Stomach (tissue), 4 donors: ENCODE measurements at regions not wholly inside any gene's neighbourhood (a gene's known extent, or its start where the extent isn't known, plus 50 kb on each side); places are given as distances from the start of the nearest gene placed in this dataset.

Experiments
- EP300 ChIP-seq: sonication (generic); formaldehyde crosslinking; IDR thresholded peaks from one replicate; pipeline ENCODE4 v1.6.1; 2017; ENCODE audit warnings: antibody characterized with exemption
- POLR2A ChIP-seq, 4 donors: fragments of 450-650 bp; IDR thresholded peaks; one replicate each; pipeline ENCODE4 v1.6.1; 2016; ENCODE audit warnings: antibody characterized with exemption in 4 of 4, control low read depth in 2 of 4, mild to moderate bottlenecking in 1 of 4, moderate library complexity in 1 of 4
- POLR2AphosphoS5 ChIP-seq, 3 donors: sonication (generic); formaldehyde crosslinking; IDR thresholded peaks; one replicate each; pipeline ENCODE4 v1.6.1; 2016; ENCODE audit warnings: antibody characterized with exemption in 3 of 3
- TF ChIP-seq, protein P1 (sequence below), 7 experiments: fragments of 450-650 bp in 4 of 7; fragments of 200-600 bp in 3 of 7; sonication (generic) in 3 of 7; IDR thresholded peaks; one replicate each; pipeline ENCODE4 v1.5.1; 2016 to 2019; ENCODE audit warnings: antibody characterized with exemption in 7 of 7, control low read depth in 2 of 7, mild to moderate bottlenecking in 1 of 7

DNA sequence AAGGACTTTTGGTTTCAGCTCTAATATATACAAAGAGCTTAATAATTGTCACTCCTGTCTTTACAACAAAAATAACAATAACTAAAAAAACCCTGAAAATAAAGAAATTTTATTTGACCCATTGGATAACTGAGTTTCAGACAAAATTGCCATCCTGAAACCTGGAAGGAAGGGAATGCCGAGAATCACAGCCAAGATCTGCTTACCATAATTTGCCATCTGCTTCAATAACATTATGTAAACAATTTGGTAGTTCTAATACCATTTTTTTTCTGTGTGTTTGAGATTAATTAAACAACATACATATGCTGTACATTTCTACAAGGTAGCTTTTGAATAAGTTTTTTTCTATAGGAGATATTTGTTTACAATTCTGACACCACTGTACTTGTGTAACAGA is 596.3 kb upstream of the MGAT4C start:
- TF ChIP-seq, protein P1, sequence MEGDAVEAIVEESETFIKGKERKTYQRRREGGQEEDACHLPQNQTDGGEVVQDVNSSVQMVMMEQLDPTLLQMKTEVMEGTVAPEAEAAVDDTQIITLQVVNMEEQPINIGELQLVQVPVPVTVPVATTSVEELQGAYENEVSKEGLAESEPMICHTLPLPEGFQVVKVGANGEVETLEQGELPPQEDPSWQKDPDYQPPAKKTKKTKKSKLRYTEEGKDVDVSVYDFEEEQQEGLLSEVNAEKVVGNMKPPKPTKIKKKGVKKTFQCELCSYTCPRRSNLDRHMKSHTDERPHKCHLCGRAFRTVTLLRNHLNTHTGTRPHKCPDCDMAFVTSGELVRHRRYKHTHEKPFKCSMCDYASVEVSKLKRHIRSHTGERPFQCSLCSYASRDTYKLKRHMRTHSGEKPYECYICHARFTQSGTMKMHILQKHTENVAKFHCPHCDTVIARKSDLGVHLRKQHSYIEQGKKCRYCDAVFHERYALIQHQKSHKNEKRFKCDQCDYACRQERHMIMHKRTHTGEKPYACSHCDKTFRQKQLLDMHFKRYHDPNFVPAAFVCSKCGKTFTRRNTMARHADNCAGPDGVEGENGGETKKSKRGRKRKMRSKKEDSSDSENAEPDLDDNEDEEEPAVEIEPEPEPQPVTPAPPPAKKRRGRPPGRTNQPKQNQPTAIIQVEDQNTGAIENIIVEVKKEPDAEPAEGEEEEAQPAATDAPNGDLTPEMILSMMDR (IDR thresholded peaks at IDR 0.05) = no peak
- TF ChIP-seq POLR2A (IDR thresholded peaks at IDR 0.05) (no peak), POLR2AphosphoS5 (IDR thresholded peaks at IDR 0.05) (no peak), EP300 (no peak)
